ENCODE measurements at regions not wholly inside any gene's neighbourhood (a gene's known extent, or its start where the extent isn't known, plus 50 kb on each side); places are given as distances from the start of the nearest gene placed in this dataset.

GRCh38 chr18:10010611-10011015 lies 96.8 kb downstream of the VAPA start:
- Histone ChIP-seq H3K27ac (ENCODE audit: low read depth) (no peak overlapping the region), H3K4me2 (no peak overlapping the region), H3K9me2 (ENCODE audit: insufficient read depth) (no peaks in the 10 kb centered on the region), H2AFZ (no peak overlapping the region), H4K20me1 (replicated peaks; ENCODE audit: insufficient read depth) (no peaks in the 10 kb centered on the region), H3K79me2 (replicated peaks; ENCODE audit: insufficient read depth) (no peaks in the 10 kb centered on the region), H3K4me3 (no peak overlapping the region), H3K4me1 (ENCODE audit: insufficient read depth) (no peaks in the 10 kb centered on the region), H3K27me3 (ENCODE audit: insufficient read depth) (no peaks in the 10 kb centered on the region), H3F3A (replicated peaks; ENCODE audit: low read depth) (no peaks in the 10 kb centered on the region), H3K36me3 (ENCODE audit: insufficient read depth) (no peaks in the 10 kb centered on the region)
- Mint-ChIP-seq H3K27ac (no peak overlapping the region), H3K27me3 (ENCODE audit: insufficient read depth, low read depth, poor library complexity) (no peaks in the 10 kb centered on the region), H3K9me3 (no peaks in the 10 kb centered on the region), H3K4me1 (peaks cover 3% of the 10 kb centered on the region; the same call in 1 of the 3 replicates), H3K4me3 (no peak overlapping the region), H3K36me3 (ENCODE audit: low read depth) (no peaks in the 10 kb centered on the region)
- ATAC-seq (no peak), DNase-seq (ENCODE audit: low spot score) (no peak)
- no peak for TF ChIP-seq JUNB (IDR thresholded peaks at IDR 0.05; ENCODE audit: unreplicated experiment)

- Histone ChIP-seq H4K20me1 (replicated peaks; ENCODE audit: insufficient read depth) (no peaks in the 10 kb centered on the region), H3K79me2 (replicated peaks; ENCODE audit: insufficient read depth) (no peaks in the 10 kb centered on the region), H3K27ac (ENCODE audit: low read depth) (no peak overlapping the region), H3F3A (replicated peaks; ENCODE audit: low read depth) (no peaks in the 10 kb centered on the region), H3K4me3 (no peak overlapping the region), H3K27me3 (ENCODE audit: insufficient read depth) (no peaks in the 10 kb centered on the region), H3K4me1 (ENCODE audit: insufficient read depth) (no peaks in the 10 kb centered on the region), H3K4me2 (no peak overlapping the region), H2AFZ (no peak overlapping the region), H3K36me3 (ENCODE audit: insufficient read depth) (no peaks in the 10 kb centered on the region), H3K9me2 (ENCODE audit: insufficient read depth) (no peaks in the 10 kb centered on the region)
- Mint-ChIP-seq H3K36me3 (ENCODE audit: low read depth) (no peaks in the 10 kb centered on the region), H3K27ac (no peak overlapping the region), H3K27me3 (ENCODE audit: insufficient read depth, low read depth, poor library complexity) (no peaks in the 10 kb centered on the region), H3K9me3 (no peaks in the 10 kb centered on the region), H3K4me3 (no peak overlapping the region), H3K4me1 (peaks cover 3% of the 10 kb centered on the region; the same call in 2 of the 3 replicates)
- ATAC-seq (no peak), DNase-seq (ENCODE audit: low spot score) (no peak)
- TF ChIP-seq JUNB (IDR thresholded peaks at IDR 0.05; ENCODE audit: unreplicated experiment) (no peak), ETS1 (IDR thresholded peaks at IDR 0.05) (no peak)
Observed at GRCh38 chr18:10011061-10011460, 97.2 kb downstream of the VAPA start.

GRCh38 chr18:10011751-10012150 lies 97.9 kb downstream of the VAPA start:
- DNase-seq (ENCODE audit: low spot score) (no peak), ATAC-seq (no peak)
- H3K36me3 Mint-ChIP-seq (ENCODE audit: low read depth), result no peaks in the 10 kb centered on the region
- Histone ChIP-seq H4K20me1 (replicated peaks; ENCODE audit: insufficient read depth) (no peaks in the 10 kb centered on the region), H3K4me3 (no peak overlapping the region), H3K27me3 (ENCODE audit: insufficient read depth) (no peaks in the 10 kb centered on the region), H3K27ac (ENCODE audit: low read depth) (no peak overlapping the region), H3K4me1 (ENCODE audit: insufficient read depth) (no peaks in the 10 kb centered on the region), H2AFZ (no peak overlapping the region; the same call in 1 of the 2 replicates), H3F3A (replicated peaks; ENCODE audit: low read depth) (no peaks in the 10 kb centered on the region), H3K9me2 (ENCODE audit: insufficient read depth) (no peaks in the 10 kb centered on the region), H3K36me3 (ENCODE audit: insufficient read depth) (no peaks in the 10 kb centered on the region), H3K79me2 (replicated peaks; ENCODE audit: insufficient read depth) (no peaks in the 10 kb centered on the region), H3K4me2 (no peak overlapping the region)
- no peaks in the 10 kb centered on the region for H3K9me3 Mint-ChIP-seq
- no peak overlapping the region for H3K4me3 Mint-ChIP-seq
- peaks cover 10% of the 10 kb centered on the region for H3K4me1 Mint-ChIP-seq
- no peaks in the 10 kb centered on the region for H3K27me3 Mint-ChIP-seq (ENCODE audit: insufficient read depth, low read depth, poor library complexity)
- H3K27ac Mint-ChIP-seq, result no peak overlapping the region
- no peak for TF ChIP-seq POLR2AphosphoS5 (IDR thresholded peaks at IDR 0.05; ENCODE audit: low read depth)
- no peak for TF ChIP-seq ETS1 (IDR thresholded peaks at IDR 0.05)
- no peak for TF ChIP-seq EZH2phosphoT487 (IDR thresholded peaks at IDR 0.05; ENCODE audit: unreplicated experiment)
- no peak for TF ChIP-seq ZNF331 (CRISPR knock-in tag; IDR thresholded peaks at IDR 0.05; ENCODE audit: low read depth)
- TF ChIP-seq EZH2 (IDR thresholded peaks at IDR 0.05; ENCODE audit: low read depth, unreplicated experiment), result no peak
- TF ChIP-seq ZNF462 (CRISPR knock-in tag; IDR thresholded peaks at IDR 0.05), result no peak
